Upper lobe of left lung (tissue), 6 donors: ENCODE measurements at regions not wholly inside any gene's neighbourhood (a gene's known extent, or its start where the extent isn't known, plus 50 kb on each side); places are given as distances from the start of the nearest gene placed in this dataset.
A peak's percentile ranks its signal among the peaks of the same experiment; 100 is the strongest.

Experiments used
- ATAC-seq, 2 donors: fragments of 200-7000 bp; cut with Tn5 transposase; one replicate each; pipeline ENCODE4 v1.9.1; 2022; ENCODE audit warnings: mild to moderate bottlenecking in 2 of 2, moderate library complexity in 2 of 2; ENCODE audit not compliant: low FRiP score in 2 of 2
- DNase-seq, 2 donors: peaks; one replicate each; pipeline ENCODE4 v3.0.0-alpha.2; 2019 to 2020
- H3K27ac ChIP-seq, 4 donors: fragments of 200-600 bp; sonication (generic); one replicate each; pipeline ENCODE4 v1.5.1; 2016 to 2019
- H3K27me3 ChIP-seq, 4 donors: fragments of 200-600 bp; sonication (generic); one replicate each; pipeline ENCODE4 v1.5.1; 2017 to 2019
- H3K36me3 ChIP-seq, 4 donors: fragments of 200-600 bp; sonication (generic); one replicate each; pipeline ENCODE4 v1.5.1; 2016 to 2019
- H3K4me1 ChIP-seq, 4 donors: fragments of 200-600 bp; sonication (generic); one replicate each; pipeline ENCODE4 v1.5.1; 2018 to 2019
- H3K4me3 ChIP-seq, 4 donors: fragments of 200-600 bp; sonication (generic); one replicate each; pipeline ENCODE4 v1.5.1; 2017 to 2019; ENCODE audit warnings: mild to moderate bottlenecking in 2 of 4, moderate library complexity in 1 of 4
- H3K9me3 ChIP-seq, 4 donors: fragments of 200-600 bp; sonication (generic); one replicate each; pipeline ENCODE4 v1.5.1; 2018 to 2019
- CTCF ChIP-seq, 6 experiments: fragments of 450-650 bp in 4 of 6; fragments of 200-600 bp in 2 of 6; sonication (generic) in 2 of 6; IDR thresholded peaks; one replicate each; pipeline ENCODE4 v1.5.1; 2016 to 2019; ENCODE audit warnings: antibody characterized with exemption in 6 of 6
- EP300 ChIP-seq, 4 donors: sonication (generic); formaldehyde crosslinking; IDR thresholded peaks; one replicate each; pipeline ENCODE4 v1.5.1; 2017; ENCODE audit warnings: antibody characterized with exemption in 4 of 4, control low read depth in 2 of 4
- POLR2A ChIP-seq, 4 donors: fragments of 450-650 bp; IDR thresholded peaks; one replicate each; pipeline ENCODE4 v1.5.1; 2016 to 2017; ENCODE audit warnings: antibody characterized with exemption in 4 of 4, mild to moderate bottlenecking in 2 of 4
- POLR2AphosphoS5 ChIP-seq, 2 donors: sonication (generic); formaldehyde crosslinking; IDR thresholded peaks; one replicate each; pipeline ENCODE4 v1.5.1; 2017; ENCODE audit warnings: antibody characterized with exemption in 2 of 2
- WGBS, 2 donors: methylation state at CpG; one replicate each; pipeline ENCODE4 v1.1.5; 2017 to 2018; 5-methylcytosine and 5-hydroxymethylcytosine counted together
- donor health status: DM: no; HTN: no; CAD: no; lungs with moderate emphysema.
- donor health status: DM: no; HTN: yes; CAD: no; lungs with severe emphysema.

GRCh38 chr6:134379599-134379998, 61.7 kb upstream of the SGK1 start:
- Histone ChIP-seq H3K4me3 (no peak overlapping the region), H3K9me3 (no peaks in the 10 kb centered on the region), H3K36me3 (no peaks in the 10 kb centered on the region), H3K4me1 (peaks cover 7 to 13% (median 10%) of the 10 kb centered on the region in 4 donors), H3K27ac (peak overlapping the region; percentile 17 to 56 (median 41)), H3K27me3 (no peaks in the 10 kb centered on the region)
- DNase-seq (no peak), ATAC-seq (no peak)
- WGBS, 2 donors = 32 to 38% methylated on average over 1 of the region's 1 CpG
- no peak for TF ChIP-seq POLR2A (IDR thresholded peaks at IDR 0.05)

- H3K27me3 ChIP-seq = no peaks in the 10 kb centered on the region
- ATAC-seq = peak in 1 of 2 donors; percentile 38
- no peaks in the 10 kb centered on the region for H3K36me3 ChIP-seq
- H3K9me3 ChIP-seq = no peaks in the 10 kb centered on the region
- H3K27ac ChIP-seq = peak overlapping the region; percentile 17 to 56 (median 41)
- 40 to 46% methylated on average over 5 of the region's 5 CpGs for WGBS, 2 donors
- H3K4me1 ChIP-seq = peaks cover 7 to 13% (median 11%) of the 10 kb centered on the region in 4 donors
- peak in 1 of 2 donors; percentile 77 for DNase-seq
- no peak overlapping the region for H3K4me3 ChIP-seq
- TF ChIP-seq EP300 (IDR thresholded peaks at IDR 0.05) (peak in 1 of 4 donors; percentile 39), POLR2AphosphoS5 (IDR thresholded peaks at IDR 0.05) (peak in 1 of 2 donors; percentile 13), CTCF (IDR thresholded peaks at IDR 0.05) (no peak)
Measured at GRCh38 chr6:134379076-134379475, 61.2 kb upstream of the SGK1 start.

- Histone ChIP-seq H3K9me3 (no peaks in the 10 kb centered on the region), H3K4me3 (no peak overlapping the region), H3K36me3 (no peaks in the 10 kb centered on the region), H3K4me1 (peaks cover 11 to 17% (median 15%) of the 10 kb centered on the region in 4 donors), H3K27me3 (no peaks in the 10 kb centered on the region), H3K27ac (peak overlapping the region in 1 of 4 donors; percentile 17)
- no peak for ATAC-seq
- no peak for DNase-seq
- WGBS, 2 donors = 62 to 79% methylated on average over 1 of the region's 1 CpG
- TF ChIP-seq POLR2AphosphoS5 (IDR thresholded peaks at IDR 0.05) = no peak
- TF ChIP-seq EP300 (IDR thresholded peaks at IDR 0.05) = no peak
- no peak for TF ChIP-seq POLR2A (IDR thresholded peaks at IDR 0.05)
- TF ChIP-seq CTCF (IDR thresholded peaks at IDR 0.05) = no peak
Measured at GRCh38 chr6:134378426-134378825, 60.5 kb upstream of the SGK1 start.

GRCh38 chr6:134376785-134377184, 58.9 kb upstream of the SGK1 start:
- Histone ChIP-seq H3K27ac (no peak overlapping the region), H3K36me3 (no peaks in the 10 kb centered on the region), H3K27me3 (no peaks in the 10 kb centered on the region), H3K4me1 (peaks cover 17 to 30% (median 26%) of the 10 kb centered on the region in 4 donors), H3K4me3 (no peak overlapping the region), H3K9me3 (no peaks in the 10 kb centered on the region)
- ATAC-seq (no peak), DNase-seq (no peak)
- no peak for TF ChIP-seq EP300 (IDR thresholded peaks at IDR 0.05)
- TF ChIP-seq POLR2AphosphoS5 (IDR thresholded peaks at IDR 0.05) = no peak
- no peak for TF ChIP-seq POLR2A (IDR thresholded peaks at IDR 0.05)
- TF ChIP-seq CTCF (IDR thresholded peaks at IDR 0.05) = no peak
- 94 to 96% methylated on average over 3 of the region's 3 CpGs for WGBS, 2 donors

GRCh38 chr6:134375220-134375580, 57.3 kb upstream of the SGK1 start:
- no peak overlapping the region for H3K4me3 ChIP-seq
- no peaks in the 10 kb centered on the region for H3K9me3 ChIP-seq
- ATAC-seq = peak in 1 of 2 donors; percentile 61
- DNase-seq = peak in 1 of 2 donors; percentile 34
- no peaks in the 10 kb centered on the region for H3K27me3 ChIP-seq
- H3K36me3 ChIP-seq = no peaks in the 10 kb centered on the region
- H3K4me1 ChIP-seq = peaks cover 15 to 30% (median 26%) of the 10 kb centered on the region in 4 donors
- WGBS, 2 donors = 76 to 92% methylated on average over 4 of the region's 4 CpGs
- TF ChIP-seq POLR2AphosphoS5 (IDR thresholded peaks at IDR 0.05) (no peak), EP300 (IDR thresholded peaks at IDR 0.05) (peak in 1 of 4 donors; percentile 20)
- peak overlapping the region in 3 of 4 donors; percentile 21 to 78 (median 75) for H3K27ac ChIP-seq

GRCh38 chr6:134374491-134375219, 56.7 kb upstream of the SGK1 start:
- H3K4me1 ChIP-seq = peaks cover 13 to 26% (median 24%) of the 10 kb centered on the region in 4 donors
- H3K4me3 ChIP-seq = no peak overlapping the region
- H3K9me3 ChIP-seq = no peaks in the 10 kb centered on the region
- ATAC-seq (no peak), DNase-seq (no peak)
- H3K27ac ChIP-seq = peak overlapping the region in 3 of 4 donors; percentile 21 to 78 (median 75)
- H3K36me3 ChIP-seq = no peaks in the 10 kb centered on the region
- no peak for TF ChIP-seq EP300 (IDR thresholded peaks at IDR 0.05)
- no peaks in the 10 kb centered on the region for H3K27me3 ChIP-seq
- WGBS, 2 donors = 89 to 92% methylated on average over 4 of the region's 4 CpGs
